ENCODE measurements at regions not wholly inside any gene's neighbourhood (a gene's known extent, or its start where the extent isn't known, plus 50 kb on each side); places are given as distances from the start of the nearest gene placed in this dataset.

DNA sequence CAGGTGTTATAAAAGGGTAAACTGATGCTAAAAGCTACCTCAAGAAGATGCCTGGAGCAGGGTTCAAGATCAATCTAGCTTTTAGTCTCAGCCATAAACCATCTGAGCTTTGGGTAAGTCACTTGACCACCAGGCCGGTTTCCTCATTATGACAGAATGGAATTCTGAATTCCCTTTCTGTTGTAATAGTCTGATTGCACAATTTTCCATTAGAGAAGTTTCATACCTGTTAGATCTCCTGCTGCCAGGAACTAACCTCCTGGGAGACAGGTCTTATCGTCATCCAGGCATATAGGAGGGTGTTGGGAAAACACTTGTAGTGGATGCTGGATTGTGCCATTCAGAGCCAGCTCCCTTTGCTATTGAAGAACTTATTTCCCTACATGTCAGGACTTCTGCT, 272.5 kb downstream of the TDRD15 start (continued):
- TF ChIP-seq, protein P1, sequence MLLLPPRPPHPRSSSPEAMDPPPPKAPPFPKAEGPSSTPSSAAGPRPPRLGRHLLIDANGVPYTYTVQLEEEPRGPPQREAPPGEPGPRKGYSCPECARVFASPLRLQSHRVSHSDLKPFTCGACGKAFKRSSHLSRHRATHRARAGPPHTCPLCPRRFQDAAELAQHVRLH (tag by site-specific recombination; IDR thresholded peaks at IDR 0.05) = no peak

DNA sequence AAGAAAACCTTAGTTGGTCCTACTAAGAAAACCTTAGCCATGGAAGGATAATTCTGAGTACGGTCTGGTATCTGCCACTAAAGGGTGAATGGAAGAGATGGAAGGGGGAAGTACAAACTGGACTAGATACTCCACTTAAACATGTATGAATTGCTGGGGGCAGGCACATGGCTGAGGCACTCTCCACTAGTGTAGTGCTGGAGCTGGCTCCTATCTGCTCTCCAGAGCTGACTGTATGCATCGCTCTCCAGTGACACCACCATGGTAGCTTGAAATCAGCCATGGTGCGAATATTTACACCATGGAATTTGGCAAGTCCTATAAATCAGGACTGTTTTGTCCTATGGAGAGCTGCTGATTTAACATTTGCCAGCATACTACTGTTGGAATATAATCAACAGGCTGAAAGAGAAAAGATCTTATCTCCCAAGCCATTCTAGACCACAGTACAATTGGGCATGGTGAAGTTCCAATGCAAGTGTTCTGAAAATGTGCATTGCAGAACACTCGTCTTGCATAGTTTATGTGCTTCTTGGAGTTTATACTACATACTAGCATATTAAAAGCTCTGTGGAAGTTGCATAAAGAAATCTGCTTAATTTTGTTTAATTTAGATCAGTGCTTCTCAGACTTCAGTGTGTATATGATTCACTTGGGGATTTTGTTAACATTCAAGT, 277.4 kb downstream of the TDRD15 start:
- CTCF ChIA-PET = no interaction called here
- Histone ChIP-seq H3K36me3 (ENCODE audit: control insufficient read depth in 2 of 2, insufficient read depth in 1 of 2, low read length in 2 of 2) (no peaks in the 10 kb centered on the region), H3K4me1 (ENCODE audit: control insufficient read depth, insufficient read depth, low read length) (no peaks in the 10 kb centered on the region), H3K9me3 (ENCODE audit: control insufficient read depth, insufficient read depth, low read depth, low read length) (no peaks in the 10 kb centered on the region), H3K4me3 (ENCODE audit: low read depth, low read length) (no peak overlapping the region), H3K27ac (ENCODE audit: extremely low read depth, low read depth, low read length) (no peak overlapping the region)
- POLR2A ChIA-PET = no interaction called here
- TF ChIP-seq ZNF561 (tag by site-specific recombination; IDR thresholded peaks at IDR 0.05; ENCODE audit: borderline replicate concordance) (no peak), ZNF423 (tag by site-specific recombination; IDR thresholded peaks at IDR 0.05) (no peak), SCRT2 (tag by site-specific recombination; IDR thresholded peaks at IDR 0.05) (no peak)

DNA sequence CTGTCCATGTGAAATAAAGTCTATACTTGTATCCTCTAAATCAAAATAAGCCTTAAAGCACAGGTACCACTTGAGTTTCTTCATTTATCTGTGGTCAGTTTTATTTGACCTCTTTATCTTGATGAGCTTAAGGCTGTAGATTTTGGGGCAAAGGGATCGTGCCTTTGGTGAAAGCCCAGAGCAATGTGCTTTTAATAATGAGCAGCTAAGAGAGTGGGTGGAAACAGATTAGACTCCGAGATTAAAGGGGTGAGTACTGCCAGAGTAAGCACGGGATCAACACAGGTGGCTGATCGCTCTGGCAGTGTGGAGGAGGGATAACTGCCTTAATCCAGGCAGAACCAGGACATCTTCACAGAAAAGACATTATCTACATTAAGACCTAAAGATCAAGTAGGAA, 280.4 kb downstream of the TDRD15 start:
- H3K4me3 ChIP-seq (ENCODE audit: low read depth, low read length) = no peak overlapping the region
- ChIA-PET POLR2A (no interaction called here), CTCF (interaction anchor here (0.6 to 0.9 kb wide), 2 partner anchors 19 to 238 kb away, joined by 3 read pairs; no protein-coding TSS in a partner anchor)
- no peaks in the 10 kb centered on the region for H3K4me1 ChIP-seq (ENCODE audit: control insufficient read depth, insufficient read depth, low read length)
- TF ChIP-seq ZSCAN30 (tag by site-specific recombination; IDR thresholded peaks at IDR 0.05) (no peak), ZFHX2 (tag by site-specific recombination; conservative IDR thresholded peaks at IDR 0.05) (peak; percentile 25; the same call in 1 of the 2 replicates), ZNF391 (tag by site-specific recombination; IDR thresholded peaks at IDR 0.05; ENCODE audit: borderline replicate concordance, low read depth) (no peak), ZNF837 (tag by site-specific recombination; IDR thresholded peaks at IDR 0.05) (no peak), ZNF114 (tag by site-specific recombination; IDR thresholded peaks at IDR 0.05) (no peak), TRIM28 (IDR thresholded peaks at IDR 0.05; ENCODE audit: borderline replicate concordance, low read length) (peak; percentile 12; the same call in 1 of the 2 replicates), ZNF155 (tag by site-specific recombination; IDR thresholded peaks at IDR 0.05) (no peak)
- TF ChIP-seq, protein P2, sequence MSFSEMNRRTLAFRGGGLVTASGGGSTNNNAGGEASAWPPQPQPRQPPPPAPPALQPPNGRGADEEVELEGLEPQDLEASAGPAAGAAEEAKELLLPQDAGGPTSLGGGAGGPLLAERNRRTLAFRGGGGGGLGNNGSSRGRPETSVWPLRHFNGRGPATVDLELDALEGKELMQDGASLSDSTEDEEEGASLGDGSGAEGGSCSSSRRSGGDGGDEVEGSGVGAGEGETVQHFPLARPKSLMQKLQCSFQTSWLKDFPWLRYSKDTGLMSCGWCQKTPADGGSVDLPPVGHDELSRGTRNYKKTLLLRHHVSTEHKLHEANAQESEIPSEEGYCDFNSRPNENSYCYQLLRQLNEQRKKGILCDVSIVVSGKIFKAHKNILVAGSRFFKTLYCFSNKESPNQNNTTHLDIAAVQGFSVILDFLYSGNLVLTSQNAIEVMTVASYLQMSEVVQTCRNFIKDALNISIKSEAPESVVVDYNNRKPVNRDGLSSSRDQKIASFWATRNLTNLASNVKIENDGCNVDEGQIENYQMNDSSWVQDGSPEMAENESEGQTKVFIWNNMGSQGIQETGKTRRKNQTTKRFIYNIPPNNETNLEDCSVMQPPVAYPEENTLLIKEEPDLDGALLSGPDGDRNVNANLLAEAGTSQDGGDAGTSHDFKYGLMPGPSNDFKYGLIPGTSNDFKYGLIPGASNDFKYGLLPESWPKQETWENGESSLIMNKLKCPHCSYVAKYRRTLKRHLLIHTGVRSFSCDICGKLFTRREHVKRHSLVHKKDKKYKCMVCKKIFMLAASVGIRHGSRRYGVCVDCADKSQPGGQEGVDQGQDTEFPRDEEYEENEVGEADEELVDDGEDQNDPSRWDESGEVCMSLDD (tag by site-specific recombination; IDR thresholded peaks at IDR 0.05) = no peak
- H3K27ac ChIP-seq (ENCODE audit: extremely low read depth, low read depth, low read length) = no peak overlapping the region
- H3K9me3 ChIP-seq (ENCODE audit: control insufficient read depth, insufficient read depth, low read depth, low read length) = no peaks in the 10 kb centered on the region
- no peaks in the 10 kb centered on the region for H3K36me3 ChIP-seq (ENCODE audit: control insufficient read depth in 2 of 2, insufficient read depth in 1 of 2, low read length in 2 of 2)

DNA sequence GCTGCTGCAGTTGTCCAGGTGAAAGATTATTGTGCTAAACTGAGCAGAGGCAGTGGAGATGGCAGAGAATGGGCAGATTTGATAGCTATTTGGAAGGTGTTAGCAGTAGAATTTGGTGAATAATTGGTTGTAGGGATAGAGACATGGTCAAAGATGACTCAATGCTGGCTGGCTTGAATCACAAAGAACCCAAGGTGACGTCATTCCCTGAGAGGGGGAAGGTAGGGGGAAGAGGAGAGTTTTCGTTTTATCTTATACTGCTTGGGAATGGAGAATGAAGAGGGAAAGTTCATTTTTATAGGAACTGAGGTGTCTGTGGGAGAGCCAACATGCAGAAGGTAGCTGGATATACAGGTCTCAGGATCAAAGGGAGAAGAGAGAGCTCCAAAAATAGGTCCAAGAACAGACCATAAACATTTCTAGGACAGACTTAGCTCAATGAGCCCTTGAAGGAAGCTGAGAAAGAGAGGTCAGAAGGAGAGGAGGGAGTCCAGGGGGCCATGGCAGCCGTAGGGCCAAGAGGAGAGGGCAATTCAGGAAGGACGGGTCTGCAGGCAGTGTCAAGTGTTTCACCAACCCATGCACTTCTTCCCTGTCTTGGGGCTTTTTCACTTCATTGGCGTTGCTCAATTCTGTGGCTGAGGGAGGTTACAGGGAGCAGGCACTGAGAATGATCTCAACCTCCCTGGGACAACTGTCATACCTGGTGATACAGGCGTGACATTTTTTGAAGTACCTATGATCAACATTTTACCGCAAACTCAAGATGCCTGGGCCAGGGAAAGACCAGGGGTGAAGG, 281.3 kb downstream of the TDRD15 start:
- Histone ChIP-seq H3K9me3 (ENCODE audit: control insufficient read depth, insufficient read depth, low read depth, low read length) (no peaks in the 10 kb centered on the region), H3K4me1 (ENCODE audit: control insufficient read depth, insufficient read depth, low read length) (no peaks in the 10 kb centered on the region), H3K36me3 (ENCODE audit: control insufficient read depth in 2 of 2, insufficient read depth in 1 of 2, low read length in 2 of 2) (no peaks in the 10 kb centered on the region), H3K27ac (ENCODE audit: extremely low read depth, low read depth, low read length) (no peak overlapping the region), H3K4me3 (ENCODE audit: low read depth, low read length) (no peak overlapping the region)
- ChIA-PET CTCF (interaction anchor here (0.6 kb wide), 2 partner anchors 239 to 745 kb away, joined by 3 read pairs; no protein-coding TSS in a partner anchor), POLR2A (no interaction called here)
- TF ChIP-seq SP3 (tag by site-specific recombination; IDR thresholded peaks at IDR 0.05) (0 out of 2 replicates have a peak, but pooled peaks have one; percentile 14), RBAK (tag by site-specific recombination; IDR thresholded peaks at IDR 0.05) (no peak), HOXD13 (CRISPR knock-in tag; IDR thresholded peaks at IDR 0.05; ENCODE audit: borderline replicate concordance) (no peak), ZNF660 (tag by site-specific recombination; IDR thresholded peaks at IDR 0.05) (0 out of 2 replicates have a peak, but pooled peaks have one; percentile 19), ZNF24 (tag by site-specific recombination; IDR thresholded peaks at IDR 0.05) (no peak), KLF9 (tag by site-specific recombination; IDR thresholded peaks at IDR 0.05; ENCODE audit: low read depth) (no peak), ZBTB21 (tag by site-specific recombination; IDR thresholded peaks at IDR 0.05) (peak; percentile 86), GLIS2 (tag by site-specific recombination; IDR thresholded peaks at IDR 0.05) (no peak), KLF16 (tag by site-specific recombination; IDR thresholded peaks at IDR 0.05) (0 out of 2 replicates have a peak, but pooled peaks have one; percentile 27), ZNF837 (tag by site-specific recombination; IDR thresholded peaks at IDR 0.05) (no peak), SCRT2 (tag by site-specific recombination; IDR thresholded peaks at IDR 0.05) (no peak), ZNF335 (tag by site-specific recombination; conservative IDR thresholded peaks at IDR 0.05) (no peak; the same call in 1 of the 2 replicates), ZNF629 (tag by site-specific recombination; IDR thresholded peaks at IDR 0.05) (peak; percentile 83)
- TF ChIP-seq, protein P3, sequence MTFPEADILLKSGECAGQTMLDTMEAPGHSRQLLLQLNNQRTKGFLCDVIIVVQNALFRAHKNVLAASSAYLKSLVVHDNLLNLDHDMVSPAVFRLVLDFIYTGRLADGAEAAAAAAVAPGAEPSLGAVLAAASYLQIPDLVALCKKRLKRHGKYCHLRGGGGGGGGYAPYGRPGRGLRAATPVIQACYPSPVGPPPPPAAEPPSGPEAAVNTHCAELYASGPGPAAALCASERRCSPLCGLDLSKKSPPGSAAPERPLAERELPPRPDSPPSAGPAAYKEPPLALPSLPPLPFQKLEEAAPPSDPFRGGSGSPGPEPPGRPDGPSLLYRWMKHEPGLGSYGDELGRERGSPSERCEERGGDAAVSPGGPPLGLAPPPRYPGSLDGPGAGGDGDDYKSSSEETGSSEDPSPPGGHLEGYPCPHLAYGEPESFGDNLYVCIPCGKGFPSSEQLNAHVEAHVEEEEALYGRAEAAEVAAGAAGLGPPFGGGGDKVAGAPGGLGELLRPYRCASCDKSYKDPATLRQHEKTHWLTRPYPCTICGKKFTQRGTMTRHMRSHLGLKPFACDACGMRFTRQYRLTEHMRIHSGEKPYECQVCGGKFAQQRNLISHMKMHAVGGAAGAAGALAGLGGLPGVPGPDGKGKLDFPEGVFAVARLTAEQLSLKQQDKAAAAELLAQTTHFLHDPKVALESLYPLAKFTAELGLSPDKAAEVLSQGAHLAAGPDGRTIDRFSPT (tag by site-specific recombination; IDR thresholded peaks at IDR 0.05) = 0 out of 2 replicates have a peak, but pooled peaks have one; percentile 25

All from HEK293 (cell line).